ENCODE measurements at regions not wholly inside any gene's neighbourhood (a gene's known extent, or its start where the extent isn't known, plus 50 kb on each side); places are given as distances from the start of the nearest gene placed in this dataset.

- DNase-seq (ENCODE audit: low read depth): no peak
These were observed 1073.5 kb downstream of the MAT2B start for GRCh38 chr5:164578911-164579310.

GRCh38 chr5:164580155-164580554 is 1074.7 kb downstream of the MAT2B start:
- DNase-seq (ENCODE audit: low read depth): no peak

GRCh38 chr5:164581889-164582288 is 1076.5 kb downstream of the MAT2B start:
- DNase-seq (ENCODE audit: low read depth): no peak

- no peak for DNase-seq (ENCODE audit: low read depth)
These were observed 1088.6 kb downstream of the MAT2B start for GRCh38 chr5:164593982-164594381.

- DNase-seq (ENCODE audit: low read depth): no peak
These were observed 1092.0 kb downstream of the MAT2B start for GRCh38 chr5:164597293-164597900.

GRCh38 chr5:164600274-164600673 is 1094.9 kb downstream of the MAT2B start:
- no peak for DNase-seq (ENCODE audit: low read depth)

- no peak for DNase-seq (ENCODE audit: low read depth)
These were observed 1095.6 kb downstream of the MAT2B start for GRCh38 chr5:164600929-164601535.

- no peak for DNase-seq (ENCODE audit: low read depth)
These were observed 1103.1 kb downstream of the MAT2B start for GRCh38 chr5:164608507-164608906.

GRCh38 chr5:164610374-164610773 is 1105.0 kb downstream of the MAT2B start:
- DNase-seq (ENCODE audit: low read depth): no peak

GRCh38 chr5:164614707-164615106 is 1109.3 kb downstream of the MAT2B start:
- DNase-seq (ENCODE audit: low read depth): no peak

GRCh38 chr5:164617290-164617689 is 1111.9 kb downstream of the MAT2B start:
- DNase-seq (ENCODE audit: low read depth): no peak

- DNase-seq (ENCODE audit: low read depth): no peak
These were observed 1121.6 kb downstream of the MAT2B start for GRCh38 chr5:164627021-164627420.

GRCh38 chr5:164636456-164636855 is 1131.0 kb downstream of the MAT2B start:
- DNase-seq (ENCODE audit: low read depth): no peak

GRCh38 chr5:164637931-164638521 is 1132.6 kb downstream of the MAT2B start:
- DNase-seq (ENCODE audit: low read depth): no peak

- DNase-seq (ENCODE audit: low read depth): no peak
These were observed 1143.8 kb downstream of the MAT2B start for GRCh38 chr5:164649266-164649665.

- no peak for DNase-seq (ENCODE audit: low read depth)
These were observed 1145.0 kb downstream of the MAT2B start for GRCh38 chr5:164650427-164650826.

GRCh38 chr5:164651546-164652275 is 1146.3 kb downstream of the MAT2B start:
- no peak for DNase-seq (ENCODE audit: low read depth)

- no peak for DNase-seq (ENCODE audit: low read depth)
These were observed 1146.8 kb downstream of the MAT2B start for GRCh38 chr5:164652276-164652660.

GRCh38 chr5:164663198-164663989 is 1158.0 kb downstream of the MAT2B start:
- no peak for DNase-seq (ENCODE audit: low read depth)

GRCh38 chr5:164671640-164672039 is 1166.2 kb downstream of the MAT2B start:
- no peak for DNase-seq (ENCODE audit: low read depth)

- no peak for DNase-seq (ENCODE audit: low read depth)
These were observed 1166.8 kb downstream of the MAT2B start for GRCh38 chr5:164672205-164672604.

Measured in LHCN-M2 (cell line).